Skeletal muscle satellite cell (primary cell): ENCODE measurements at regions not wholly inside any gene's neighbourhood (a gene's known extent, or its start where the extent isn't known, plus 50 kb on each side); places are given as distances from the start of the nearest gene placed in this dataset.

Experiments used
- H3K27me3 ChIP-seq: 2 replicates; pipeline ENCODE4 v1.7.0; 2013; ENCODE audit warnings: low read length; ENCODE audit not compliant: control insufficient read depth, insufficient read depth
- H3K36me3 ChIP-seq: 2 replicates; pipeline ENCODE4 v1.7.0; 2013; ENCODE audit warnings: mild to moderate bottlenecking, control low read depth, low read length; ENCODE audit not compliant: insufficient read depth
- H3K4me1 ChIP-seq: 2 replicates; pipeline ENCODE4 v1.7.0; 2013; ENCODE audit warnings: low read length; ENCODE audit not compliant: control insufficient read depth, insufficient read depth
- H3K4me2 ChIP-seq: 2 replicates; pipeline ENCODE4 v1.7.0; 2013; ENCODE audit warnings: mild to moderate bottlenecking, low read length
- H3K4me3 ChIP-seq: 2 replicates; pipeline ENCODE4 v1.7.0; 2013; ENCODE audit warnings: low read length
- H3K9ac ChIP-seq: 2 replicates; pipeline ENCODE4 v1.7.0; 2013; ENCODE audit warnings: mild to moderate bottlenecking, low read depth, low read length, moderate library complexity
- H3K9me3 ChIP-seq: replicated peaks from 2 replicates; pipeline ENCODE4 v1.7.0; 2013; ENCODE audit warnings: mild to moderate bottlenecking, control low read depth, low read length

DNA sequence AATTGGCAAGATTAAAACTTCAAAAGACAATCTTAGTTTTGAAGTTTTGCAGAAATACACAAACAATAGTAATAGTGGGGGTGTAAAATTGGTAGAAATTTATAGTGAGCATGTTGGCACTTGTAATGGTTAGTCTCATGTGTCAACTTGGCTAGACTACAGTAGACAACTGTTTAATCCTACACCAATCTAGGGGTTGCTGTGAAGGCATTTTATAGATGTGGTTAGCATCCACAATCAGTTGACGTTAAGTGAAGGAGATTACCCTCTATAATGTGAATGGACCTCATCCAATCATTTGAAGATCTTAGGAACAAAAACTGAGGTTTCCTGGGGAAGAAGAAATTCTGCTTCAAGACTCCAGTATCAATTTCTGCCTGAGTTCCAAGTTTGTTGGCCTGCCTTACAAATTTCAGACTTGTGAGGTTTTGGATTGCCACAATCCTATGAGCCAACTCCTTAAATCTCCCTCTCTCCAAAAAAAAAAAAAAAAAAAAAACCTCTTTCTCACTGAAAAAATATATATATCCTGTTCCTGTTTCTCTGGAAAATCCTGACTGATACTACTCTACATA lies 531.6 kb upstream of the IGFBP3 start:
- Histone ChIP-seq H3K27me3 (no peaks in the 10 kb centered on the region), H3K4me3 (no peak overlapping the region), H3K9ac (no peak overlapping the region), H3K36me3 (no peaks in the 10 kb centered on the region), H3K4me2 (no peak overlapping the region), H3K4me1 (peaks cover 25% of the 10 kb centered on the region), H3K9me3 (no peaks in the 10 kb centered on the region)

DNA sequence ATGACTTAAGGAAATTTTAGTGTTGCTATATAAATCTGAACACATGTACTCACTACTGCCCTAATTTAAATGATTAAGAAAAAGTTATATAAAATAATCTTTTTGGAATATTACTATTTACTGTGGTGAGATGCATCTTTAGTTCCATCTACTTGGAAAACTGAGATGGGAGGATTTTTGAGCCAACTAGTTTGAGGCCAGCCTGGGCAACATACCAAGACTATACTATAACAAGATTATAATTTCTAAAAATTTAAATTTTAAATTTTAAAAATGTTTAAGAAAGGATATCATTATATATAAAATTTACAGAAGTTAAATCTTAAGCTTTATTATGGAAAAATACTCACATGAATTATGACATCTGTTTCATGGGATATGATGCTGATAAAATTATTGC lies 530.8 kb upstream of the IGFBP3 start:
- Histone ChIP-seq H3K27me3 (no peaks in the 10 kb centered on the region), H3K9ac (no peak overlapping the region), H3K4me1 (peaks cover 20% of the 10 kb centered on the region), H3K9me3 (no peaks in the 10 kb centered on the region), H3K4me3 (no peak overlapping the region), H3K4me2 (no peak overlapping the region), H3K36me3 (no peaks in the 10 kb centered on the region)

DNA sequence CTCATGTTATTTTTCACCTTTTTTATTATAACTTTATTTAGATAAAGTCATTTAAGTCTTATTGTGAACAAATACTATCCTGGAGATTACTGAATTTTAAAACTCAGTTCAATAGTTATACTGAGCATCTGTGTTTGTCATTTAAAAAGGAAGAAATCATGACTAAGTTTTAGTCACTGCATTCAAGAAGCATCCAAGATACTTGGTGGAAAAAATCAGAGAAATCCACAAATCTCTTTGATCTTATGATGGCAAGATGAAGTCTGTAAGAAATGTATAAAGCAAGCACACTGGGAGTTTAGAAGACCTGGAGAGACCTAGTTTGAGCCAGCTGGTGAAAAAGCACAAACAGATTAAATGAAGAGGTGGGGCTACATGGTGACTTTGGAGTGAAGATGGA lies 529.8 kb upstream of the IGFBP3 start:
- Histone ChIP-seq H3K9me3 (no peaks in the 10 kb centered on the region), H3K36me3 (no peaks in the 10 kb centered on the region), H3K4me3 (no peak overlapping the region), H3K4me1 (peaks cover 14% of the 10 kb centered on the region), H3K4me2 (no peak overlapping the region), H3K27me3 (no peaks in the 10 kb centered on the region), H3K9ac (no peak overlapping the region)

DNA sequence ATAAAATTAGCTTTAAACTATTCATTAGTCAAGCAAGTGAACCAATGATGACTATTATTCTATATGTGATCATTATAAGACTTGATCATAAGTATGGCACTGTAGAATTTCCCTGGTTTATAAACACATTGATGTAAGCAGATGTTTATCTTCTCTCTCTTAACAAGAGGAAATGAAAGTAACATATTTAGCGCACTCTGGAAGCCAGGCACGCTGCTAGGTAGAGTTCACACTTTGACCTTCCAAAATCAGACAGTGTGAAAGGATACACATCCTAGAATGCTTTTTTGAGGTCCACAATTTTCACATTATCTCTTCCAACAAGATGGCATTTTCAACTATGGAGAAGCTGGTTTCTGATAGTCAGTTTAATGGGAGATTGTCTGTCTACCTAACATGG lies 529.4 kb upstream of the IGFBP3 start:
- Histone ChIP-seq H3K4me3 (no peak overlapping the region), H3K9ac (no peak overlapping the region), H3K4me1 (peaks cover 11% of the 10 kb centered on the region), H3K4me2 (no peak overlapping the region), H3K27me3 (no peaks in the 10 kb centered on the region), H3K9me3 (no peaks in the 10 kb centered on the region), H3K36me3 (no peaks in the 10 kb centered on the region)

DNA sequence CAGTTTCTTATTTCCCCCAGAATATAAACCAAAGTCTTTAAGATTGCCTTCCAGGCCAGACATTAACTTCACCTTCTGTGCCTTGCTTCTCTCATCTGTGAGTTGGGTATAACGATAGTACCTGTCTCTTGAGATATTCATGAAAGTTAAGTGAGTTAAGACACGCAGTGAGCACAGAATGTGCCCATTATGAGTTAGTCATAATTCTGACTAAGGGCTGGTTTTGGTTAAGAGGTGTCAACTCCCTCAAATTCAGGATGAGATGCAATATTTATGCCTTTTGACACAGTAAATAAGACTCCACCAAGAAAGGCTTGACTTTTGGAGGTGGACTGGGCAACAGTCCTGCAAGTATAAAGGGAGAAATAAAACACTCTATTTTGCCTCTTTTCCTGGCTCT lies 528.7 kb upstream of the IGFBP3 start:
- no peaks in the 10 kb centered on the region for H3K36me3 ChIP-seq
- H3K9ac ChIP-seq = no peak overlapping the region
- H3K4me3 ChIP-seq = no peak overlapping the region
- no peak overlapping the region for H3K4me2 ChIP-seq
- H3K4me1 ChIP-seq = peaks cover 11% of the 10 kb centered on the region
- H3K27me3 ChIP-seq = no peaks in the 10 kb centered on the region
- no peaks in the 10 kb centered on the region for H3K9me3 ChIP-seq

DNA sequence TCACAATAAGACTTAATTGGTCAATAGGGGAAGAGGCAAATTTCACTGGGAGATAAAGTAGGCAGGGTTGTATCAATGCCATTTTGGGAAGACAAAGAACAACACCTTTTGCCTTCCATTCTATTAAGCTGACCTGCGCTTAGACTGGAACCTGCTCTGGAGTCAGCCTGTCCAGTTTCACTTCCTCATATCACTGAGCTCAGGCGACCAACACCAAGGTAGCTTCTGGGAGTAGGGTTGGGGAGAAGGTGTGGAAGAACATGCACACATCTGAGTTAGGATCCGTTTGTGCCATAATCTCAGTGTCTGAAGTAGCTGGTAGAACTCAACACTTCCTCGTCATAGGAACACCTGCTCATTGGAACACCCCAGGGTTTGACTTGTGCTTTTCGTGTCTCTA lies 527.4 kb upstream of the IGFBP3 start:
- peaks cover 11% of the 10 kb centered on the region for H3K4me1 ChIP-seq
- H3K4me2 ChIP-seq = no peak overlapping the region
- no peaks in the 10 kb centered on the region for H3K27me3 ChIP-seq
- H3K4me3 ChIP-seq = no peak overlapping the region
- no peak overlapping the region for H3K9ac ChIP-seq
- H3K9me3 ChIP-seq = no peaks in the 10 kb centered on the region
- no peaks in the 10 kb centered on the region for H3K36me3 ChIP-seq

DNA sequence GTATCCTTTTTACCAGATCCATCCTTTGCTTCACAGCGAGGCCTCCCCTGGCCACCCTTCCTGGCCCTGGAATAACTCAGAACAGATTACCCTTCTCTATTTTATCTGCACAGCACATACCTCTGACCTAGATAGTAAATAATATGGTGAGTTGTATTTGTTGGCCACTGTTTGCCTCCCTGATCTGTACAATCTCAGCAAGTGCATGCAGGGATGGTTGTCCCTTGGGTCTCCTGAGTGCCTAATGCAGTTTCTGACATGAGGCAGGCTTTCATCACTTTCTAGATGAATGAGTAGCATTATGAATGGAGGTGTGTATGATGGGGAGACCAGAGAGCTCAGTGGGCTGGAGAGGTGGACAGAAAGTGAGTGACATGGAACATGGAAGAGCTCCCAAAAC lies 525.1 kb upstream of the IGFBP3 start:
- H3K9me3 ChIP-seq = no peaks in the 10 kb centered on the region
- H3K27me3 ChIP-seq = no peaks in the 10 kb centered on the region
- H3K4me3 ChIP-seq = no peak overlapping the region
- no peaks in the 10 kb centered on the region for H3K36me3 ChIP-seq
- peaks cover 10% of the 10 kb centered on the region for H3K4me1 ChIP-seq
- H3K9ac ChIP-seq = no peak overlapping the region
- no peak overlapping the region for H3K4me2 ChIP-seq

DNA sequence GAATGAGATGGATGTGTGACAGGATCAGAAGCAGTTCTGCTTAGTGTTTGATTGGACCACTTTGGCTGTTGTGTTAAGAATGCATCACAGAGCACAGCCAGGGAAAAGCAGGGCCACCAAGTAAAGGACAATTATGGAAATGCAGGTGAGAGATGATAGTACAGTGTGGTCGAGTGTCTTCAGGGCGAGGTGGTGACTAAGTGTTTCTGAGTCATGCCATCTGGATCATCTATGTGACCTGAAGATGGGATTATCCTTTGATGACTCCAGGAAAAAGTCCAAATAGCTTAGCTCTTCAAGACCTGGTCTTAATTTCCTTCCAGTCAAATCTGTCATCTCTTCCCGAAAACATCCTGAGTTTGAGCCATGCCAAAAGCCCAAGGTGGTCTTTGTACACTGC lies 523.2 kb upstream of the IGFBP3 start:
- H3K4me1 ChIP-seq = no peaks in the 10 kb centered on the region
- no peak overlapping the region for H3K9ac ChIP-seq
- H3K4me2 ChIP-seq = no peak overlapping the region
- no peaks in the 10 kb centered on the region for H3K9me3 ChIP-seq
- no peaks in the 10 kb centered on the region for H3K36me3 ChIP-seq
- no peaks in the 10 kb centered on the region for H3K27me3 ChIP-seq
- H3K4me3 ChIP-seq = no peak overlapping the region

DNA sequence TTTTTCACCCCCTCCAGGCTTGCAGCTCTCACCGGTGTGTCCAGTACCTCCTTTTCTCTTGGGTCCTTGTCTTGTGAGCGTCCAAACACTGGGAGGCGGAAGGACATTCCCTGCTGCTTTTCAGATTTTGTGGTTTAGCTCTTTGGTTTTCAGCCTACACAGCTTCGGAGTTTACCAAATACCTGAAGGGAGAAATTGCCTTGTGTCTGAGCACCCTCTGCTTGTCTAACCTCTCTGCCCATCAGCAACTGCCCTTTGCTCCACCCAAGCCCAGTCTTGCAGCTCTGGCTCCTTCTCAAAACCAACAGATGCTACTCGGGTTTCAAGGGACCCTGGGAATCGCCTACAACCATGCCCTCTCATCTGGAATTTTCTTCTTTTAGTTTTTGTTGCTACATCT lies 519.1 kb upstream of the IGFBP3 start:
- H3K4me1 ChIP-seq = no peaks in the 10 kb centered on the region
- H3K4me3 ChIP-seq = no peak overlapping the region
- no peaks in the 10 kb centered on the region for H3K36me3 ChIP-seq
- H3K27me3 ChIP-seq = no peaks in the 10 kb centered on the region
- no peaks in the 10 kb centered on the region for H3K9me3 ChIP-seq
- no peak overlapping the region for H3K4me2 ChIP-seq
- no peak overlapping the region for H3K9ac ChIP-seq

DNA sequence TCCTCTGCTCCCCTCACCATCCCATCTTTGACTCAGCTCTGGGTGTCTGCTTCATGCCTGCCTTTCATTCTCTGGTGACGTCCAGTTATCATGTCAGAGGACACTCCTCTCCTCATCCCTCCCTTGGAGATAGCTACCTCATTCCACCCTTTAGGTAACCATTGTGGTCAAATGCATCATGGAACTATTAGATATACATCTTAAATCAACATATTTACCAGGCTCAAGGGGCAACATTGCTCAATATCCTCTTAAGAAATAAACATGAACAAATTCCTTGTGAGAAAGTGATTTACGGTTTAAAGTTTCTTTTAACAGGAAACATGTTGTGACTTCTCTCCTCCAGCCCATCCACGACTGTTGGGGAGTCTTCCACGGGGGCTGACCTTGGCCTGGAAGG lies 511.6 kb upstream of the IGFBP3 start:
- no peaks in the 10 kb centered on the region for H3K27me3 ChIP-seq
- no peak overlapping the region for H3K9ac ChIP-seq
- no peak overlapping the region for H3K4me2 ChIP-seq
- H3K9me3 ChIP-seq = no peaks in the 10 kb centered on the region
- H3K36me3 ChIP-seq = no peaks in the 10 kb centered on the region
- no peak overlapping the region for H3K4me3 ChIP-seq
- H3K4me1 ChIP-seq = no peaks in the 10 kb centered on the region

DNA sequence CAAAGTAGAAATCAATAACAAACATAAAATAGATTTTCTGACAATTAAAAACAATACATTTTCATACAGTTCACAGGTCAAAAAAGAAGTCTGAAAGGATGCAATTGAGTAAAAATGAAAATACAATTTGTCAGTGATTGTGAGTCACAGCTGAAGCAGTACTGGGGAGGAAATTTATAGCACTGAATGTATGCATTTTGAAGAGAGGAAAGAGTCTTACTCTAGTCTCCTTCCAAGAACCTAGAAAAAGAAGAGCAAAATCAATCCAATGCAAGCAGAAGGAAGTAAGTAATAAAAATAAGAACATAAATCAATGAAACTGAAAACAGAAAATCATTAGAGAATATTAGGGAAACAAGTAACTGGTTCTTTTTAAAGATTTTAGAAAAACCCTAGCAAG lies 507.2 kb upstream of the IGFBP3 start:
- Histone ChIP-seq H3K27me3 (no peaks in the 10 kb centered on the region), H3K9me3 (no peaks in the 10 kb centered on the region), H3K36me3 (no peaks in the 10 kb centered on the region), H3K9ac (no peak overlapping the region), H3K4me1 (no peaks in the 10 kb centered on the region), H3K4me3 (no peak overlapping the region), H3K4me2 (no peak overlapping the region)

DNA sequence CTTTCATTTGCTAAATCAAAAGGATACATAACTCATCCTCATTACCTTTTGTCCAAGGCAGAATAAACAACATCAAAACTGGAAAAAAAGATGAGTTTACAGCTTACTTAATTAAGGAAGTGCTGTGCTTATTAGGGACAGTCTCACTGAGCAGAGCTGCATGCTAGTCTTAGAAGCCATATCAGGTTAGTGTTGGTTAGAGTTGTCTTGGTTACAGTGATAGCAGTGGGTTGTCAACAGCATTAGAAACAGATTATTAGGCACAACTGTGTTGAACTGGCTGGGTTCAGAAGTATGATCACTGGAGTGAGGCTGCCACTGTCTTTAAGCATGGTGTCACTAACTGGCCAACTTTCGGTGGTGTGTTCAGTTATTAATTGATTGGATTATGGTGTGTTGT lies 503.9 kb upstream of the IGFBP3 start:
- Histone ChIP-seq H3K4me1 (no peaks in the 10 kb centered on the region), H3K4me2 (no peak overlapping the region), H3K36me3 (no peaks in the 10 kb centered on the region), H3K27me3 (no peaks in the 10 kb centered on the region), H3K9ac (no peak overlapping the region), H3K4me3 (no peak overlapping the region), H3K9me3 (no peaks in the 10 kb centered on the region)
